OCI-LY1 (cell line): ENCODE measurements at regions not wholly inside any gene's neighbourhood (a gene's known extent, or its start where the extent isn't known, plus 50 kb on each side); places are given as distances from the start of the nearest gene placed in this dataset.
"Not testable (repeated sequence)": the region's sequence is repeated elsewhere in the genome, so short reads cannot be mapped to it uniquely, and the experiment has no call there.

Source experiments
- EZH2 ChIP-seq: fragments of 200-600 bp; sonication (generic), shearing (Covaris generic); IDR thresholded peaks from 2 replicates; pipeline ENCODE4 v1.8.0; 2017; ENCODE audit warnings: borderline replicate concordance, mixed run types, mild to moderate bottlenecking, antibody characterized with exemption, low read length, moderate library complexity, mixed read lengths
- TF ChIP-seq, protein P1 (sequence below): fragments of 200-600 bp; sonication (generic), shearing (Covaris generic); IDR thresholded peaks from 2 replicates; pipeline ENCODE4 v1.5.1; 2017; ENCODE audit warnings: mild to moderate bottlenecking, antibody characterized with exemption, low read length, moderate library complexity, mixed read lengths

- TF ChIP-seq, protein P1, sequence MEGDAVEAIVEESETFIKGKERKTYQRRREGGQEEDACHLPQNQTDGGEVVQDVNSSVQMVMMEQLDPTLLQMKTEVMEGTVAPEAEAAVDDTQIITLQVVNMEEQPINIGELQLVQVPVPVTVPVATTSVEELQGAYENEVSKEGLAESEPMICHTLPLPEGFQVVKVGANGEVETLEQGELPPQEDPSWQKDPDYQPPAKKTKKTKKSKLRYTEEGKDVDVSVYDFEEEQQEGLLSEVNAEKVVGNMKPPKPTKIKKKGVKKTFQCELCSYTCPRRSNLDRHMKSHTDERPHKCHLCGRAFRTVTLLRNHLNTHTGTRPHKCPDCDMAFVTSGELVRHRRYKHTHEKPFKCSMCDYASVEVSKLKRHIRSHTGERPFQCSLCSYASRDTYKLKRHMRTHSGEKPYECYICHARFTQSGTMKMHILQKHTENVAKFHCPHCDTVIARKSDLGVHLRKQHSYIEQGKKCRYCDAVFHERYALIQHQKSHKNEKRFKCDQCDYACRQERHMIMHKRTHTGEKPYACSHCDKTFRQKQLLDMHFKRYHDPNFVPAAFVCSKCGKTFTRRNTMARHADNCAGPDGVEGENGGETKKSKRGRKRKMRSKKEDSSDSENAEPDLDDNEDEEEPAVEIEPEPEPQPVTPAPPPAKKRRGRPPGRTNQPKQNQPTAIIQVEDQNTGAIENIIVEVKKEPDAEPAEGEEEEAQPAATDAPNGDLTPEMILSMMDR = not testable (repeated sequence)
- not testable (repeated sequence) for TF ChIP-seq EZH2
These were observed 204.6 kb downstream of the SHQ1 start for GRCh38 chr3:72643635-72644034.
